AG04450 (cell line): ENCODE measurements at regions not wholly inside any gene's neighbourhood (a gene's known extent, or its start where the extent isn't known, plus 50 kb on each side); places are given as distances from the start of the nearest gene placed in this dataset.

Experiments used
- CTCF ChIA-PET: fragments of 300-600, 350-600 bp; formaldehyde crosslinking; extraction: SDS; loops from one replicate; lab custom pipeline; 2022; ENCODE audit warnings: antibody characterized with exemption, inconsistent platforms; lab: Charles Lee
- POLR2A ChIA-PET: fragments of 350-600 bp; formaldehyde crosslinking; extraction: SDS; loops from one replicate; lab custom pipeline; 2021; ENCODE audit warnings: antibody characterized with exemption, inconsistent platforms; lab: Yijun Ruan, JAX
- DNase-seq: peaks from one replicate; pipeline ENCODE4 v3.0.0-alpha.2; 2011; ENCODE audit warnings: low read depth, low spot score
- H3K27ac ChIP-seq: one replicate; pipeline ENCODE4 v1.5.1; 2012; ENCODE audit warnings: low read depth, low read length, control low read depth
- H3K27me3 ChIP-seq: one replicate; pipeline ENCODE4 v1.6.0; 2012; ENCODE audit warnings: low read length; ENCODE audit not compliant: control insufficient read depth, insufficient read depth
- H3K4me3 ChIP-seq: 2 replicates; pipeline ENCODE4 v1.5.1; 2011; ENCODE audit warnings: mild to moderate bottlenecking, low read depth, low read length, control low read depth
- H3K9me3 ChIP-seq: 2 replicates; pipeline ENCODE4 v1.5.1; 2012; ENCODE audit warnings: low read length; ENCODE audit not compliant: control insufficient read depth, insufficient read depth
- CTCF ChIP-seq: IDR thresholded peaks from 2 replicates; pipeline ENCODE4 v1.5.1; 2011; ENCODE audit warnings: low read depth, low read length, control low read depth, inconsistent platforms

- no peak for DNase-seq
- Histone ChIP-seq H3K9me3 (no peaks in the 10 kb centered on the region), H3K27me3 (no peaks in the 10 kb centered on the region), H3K27ac (no peak overlapping the region), H3K4me3 (no peak overlapping the region)
- TF ChIP-seq CTCF: no peak
- POLR2A ChIA-PET: no interaction called here
- CTCF ChIA-PET: no interaction called here
Observed at GRCh38 chr2:66834859-66835258, 399.9 kb downstream of the MEIS1 start.

- TF ChIP-seq CTCF: no peak
- ChIA-PET CTCF (no interaction called here), POLR2A (no interaction called here)
- Histone ChIP-seq H3K9me3 (no peaks in the 10 kb centered on the region), H3K4me3 (no peak overlapping the region), H3K27ac (no peak overlapping the region), H3K27me3 (no peaks in the 10 kb centered on the region)
- DNase-seq: no peak
Observed at GRCh38 chr2:66836851-66837250, 401.9 kb downstream of the MEIS1 start.

GRCh38 chr2:66839551-66840320 lies 404.8 kb downstream of the MEIS1 start:
- TF ChIP-seq CTCF: no peak
- peak; percentile 98 for DNase-seq
- CTCF ChIA-PET: interaction anchor here (1.0 to 3.1 kb wide), 3 partner anchors 23 to 376 kb away, joined by 3 to 11 read pairs (median 4); no protein-coding TSS in a partner anchor

GRCh38 chr2:66840321-66841002 lies 405.5 kb downstream of the MEIS1 start:
- POLR2A ChIA-PET: interaction anchor here (0.6 to 1.8 kb wide), 8 partner anchors 10 to 406 kb away, joined by 3 to 10 read pairs (median 3); partner anchors contain the start of gene MEIS1
- peak; percentile 47 for DNase-seq
- H3K4me3 ChIP-seq: peak overlapping the region; percentile 33
- no peak for TF ChIP-seq CTCF
- H3K27ac ChIP-seq: peak overlapping the region; percentile 95
- CTCF ChIA-PET: interaction anchor here (1.0 to 3.1 kb wide), 4 partner anchors 23 to 394 kb away, joined by 3 to 11 read pairs (median 4); no protein-coding TSS in a partner anchor
- H3K9me3 ChIP-seq: no peaks in the 10 kb centered on the region
- H3K27me3 ChIP-seq: no peaks in the 10 kb centered on the region

More at GRCh38 chr2:66839551-66840320, 404.8 kb downstream of the MEIS1 start:
- Histone ChIP-seq H3K27me3 (no peaks in the 10 kb centered on the region), H3K9me3 (no peaks in the 10 kb centered on the region), H3K27ac (peak overlapping the region; percentile 95), H3K4me3 (no peak overlapping the region)
- POLR2A ChIA-PET: interaction anchor here (0.7 to 1.8 kb wide), 7 partner anchors 9 to 405 kb away, joined by 3 to 10 read pairs (median 3); partner anchors contain the start of gene MEIS1

- no peak for DNase-seq
- H3K4me3 ChIP-seq: no peak overlapping the region
- no peaks in the 10 kb centered on the region for H3K9me3 ChIP-seq
- no peak for TF ChIP-seq CTCF
- CTCF ChIA-PET: interaction anchor here (0.6 to 1.0 kb wide), 3 partner anchors 330 to 1975 kb away, joined by 3 to 5 read pairs (median 3); no protein-coding TSS in a partner anchor
- no peaks in the 10 kb centered on the region for H3K27me3 ChIP-seq
- POLR2A ChIA-PET: no interaction called here
- H3K27ac ChIP-seq: no peak overlapping the region
Observed at GRCh38 chr2:66843847-66844246, 408.9 kb downstream of the MEIS1 start.
